Superior temporal gyrus (tissue), 1 donor: ENCODE measurements at regions not wholly inside any gene's neighbourhood (a gene's known extent, or its start where the extent isn't known, plus 50 kb on each side); places are given as distances from the start of the nearest gene placed in this dataset.
"Not testable (repeated sequence)": the region's sequence is repeated elsewhere in the genome, so short reads cannot be mapped to it uniquely, and the experiment has no call there.

Source experiments
- DNase-seq: peaks from one replicate; pipeline ENCODE4 v3.0.0-alpha.2; 2016; ENCODE audit errors: extremely low spot score

DNA sequence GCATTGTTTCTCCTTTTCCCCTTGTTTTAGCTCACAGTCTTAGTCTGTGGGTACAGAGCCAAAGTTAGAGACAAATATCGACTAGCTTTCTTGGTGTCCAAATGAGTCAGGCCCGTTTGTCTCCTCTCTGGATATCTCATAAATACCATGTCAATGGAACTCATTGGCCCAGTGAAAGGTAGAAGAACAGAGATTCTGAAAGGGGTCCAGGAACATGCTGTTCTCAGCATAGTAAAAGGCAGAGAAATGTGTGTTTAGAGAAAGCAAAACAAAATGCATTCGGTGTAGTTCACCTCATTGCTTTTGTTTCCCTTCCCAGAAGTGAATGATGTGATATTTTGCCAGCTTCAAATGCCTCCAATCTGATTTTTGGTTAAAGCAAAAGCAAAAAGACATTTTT is 238.6 kb upstream of the SLC8A1 start:
- DNase-seq = no peak

DNA sequence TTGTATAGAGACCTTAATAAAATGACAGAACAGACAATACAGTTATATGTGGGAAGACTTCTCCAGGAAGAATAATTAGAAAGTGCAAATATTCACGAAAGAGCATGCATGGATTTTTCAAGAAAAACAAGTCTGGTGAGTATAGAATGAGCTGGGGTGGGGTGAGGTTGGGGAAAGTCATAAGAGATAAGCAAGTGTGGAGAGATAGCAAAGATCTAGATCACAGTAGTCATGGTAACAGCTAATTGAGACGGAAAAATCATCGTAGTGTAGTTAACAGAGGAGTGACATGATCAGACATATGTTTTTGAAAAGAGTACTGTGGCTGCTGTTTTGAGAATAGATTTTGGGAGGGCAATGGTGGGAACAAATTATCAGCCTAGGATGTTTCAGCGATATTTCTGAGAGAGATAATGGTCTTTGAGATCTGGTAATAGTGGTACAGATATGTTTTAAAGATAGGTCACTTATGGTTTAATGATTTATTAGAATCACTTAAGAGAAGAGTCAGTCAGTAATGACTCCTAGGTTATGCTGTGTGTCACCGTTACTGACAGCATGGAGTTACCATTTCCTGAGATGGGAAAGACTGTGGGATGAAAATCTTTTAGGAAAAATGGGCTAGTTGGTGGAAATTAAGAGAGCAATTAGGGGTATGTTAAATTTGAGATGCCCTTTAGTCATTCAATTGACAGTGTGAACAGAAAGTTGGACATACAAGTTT is 248.5 kb upstream of the SLC8A1 start:
- no peak for DNase-seq

DNA sequence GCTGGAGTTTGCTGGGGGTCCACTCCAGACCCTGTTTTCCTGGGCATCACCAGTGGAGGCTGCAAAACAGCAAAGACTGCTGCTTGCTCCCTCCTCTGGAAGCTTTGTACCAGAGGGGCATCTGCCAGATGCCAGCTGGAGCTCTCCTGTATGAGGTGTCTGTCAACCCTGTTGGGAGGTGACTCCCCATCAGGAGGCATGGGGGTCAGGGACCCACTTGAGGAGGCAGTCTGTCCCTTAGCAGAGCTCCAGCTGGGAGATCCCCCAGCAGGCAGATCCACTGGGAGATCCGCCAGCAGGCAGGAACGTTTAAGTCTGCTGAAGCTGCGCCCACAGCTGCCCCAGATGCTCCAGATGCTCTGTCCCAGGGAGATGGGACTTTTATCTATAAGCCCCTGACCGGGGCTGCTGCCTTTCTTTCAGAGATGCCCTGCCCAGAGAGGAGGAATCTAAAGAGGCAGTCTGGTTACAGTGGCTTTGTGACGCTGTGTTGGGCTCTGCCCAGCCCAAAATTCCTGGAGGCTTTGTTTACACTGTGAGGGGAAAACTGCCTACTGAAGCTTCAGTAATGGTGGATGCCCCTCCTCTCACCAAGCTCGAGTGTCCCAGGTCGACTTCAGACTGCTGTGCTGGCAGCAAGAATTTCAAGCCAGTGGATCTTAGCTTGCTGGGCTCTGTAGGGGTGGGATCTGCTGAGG is 260.5 kb upstream of the SLC8A1 start:
- DNase-seq = not testable (repeated sequence)

DNA sequence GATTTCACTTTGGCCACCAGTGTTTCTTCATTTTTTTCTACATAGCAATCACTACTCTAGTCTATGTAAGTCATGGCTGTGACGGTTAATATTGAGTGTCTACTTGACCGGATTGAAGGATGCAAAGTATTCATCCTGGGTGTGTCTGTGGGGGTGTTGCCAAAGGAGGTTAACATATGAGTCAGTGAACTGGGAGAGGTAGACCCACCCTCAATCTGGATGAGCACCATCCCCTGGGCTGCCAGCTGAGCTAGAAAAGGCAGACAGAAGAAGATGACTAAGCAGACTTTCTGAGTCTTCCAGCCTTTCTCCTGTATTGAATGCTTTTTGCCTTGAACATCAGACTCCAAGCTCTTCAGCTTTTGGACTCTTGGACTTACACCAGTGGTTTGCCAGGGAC is 265.0 kb upstream of the SLC8A1 start:
- DNase-seq = no peak

DNA sequence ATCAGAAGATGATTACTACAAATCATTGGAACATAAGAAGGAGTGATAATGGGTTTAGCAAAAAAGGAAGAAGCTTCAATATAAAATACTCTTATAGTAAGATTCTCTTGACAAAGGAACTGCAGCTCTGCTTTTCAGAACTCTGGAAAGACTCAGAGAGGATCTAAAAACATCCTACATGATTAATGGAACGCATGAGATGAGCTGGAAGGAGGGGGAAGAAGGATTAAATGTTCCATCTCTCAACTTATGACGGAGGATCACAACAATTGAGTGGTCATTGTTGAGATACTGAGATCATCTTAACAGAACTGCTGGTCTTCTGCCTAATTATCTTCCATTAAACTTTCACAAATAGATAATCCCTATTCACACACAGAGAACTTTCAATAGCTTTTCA is 267.5 kb upstream of the SLC8A1 start:
- no peak for DNase-seq

DNA sequence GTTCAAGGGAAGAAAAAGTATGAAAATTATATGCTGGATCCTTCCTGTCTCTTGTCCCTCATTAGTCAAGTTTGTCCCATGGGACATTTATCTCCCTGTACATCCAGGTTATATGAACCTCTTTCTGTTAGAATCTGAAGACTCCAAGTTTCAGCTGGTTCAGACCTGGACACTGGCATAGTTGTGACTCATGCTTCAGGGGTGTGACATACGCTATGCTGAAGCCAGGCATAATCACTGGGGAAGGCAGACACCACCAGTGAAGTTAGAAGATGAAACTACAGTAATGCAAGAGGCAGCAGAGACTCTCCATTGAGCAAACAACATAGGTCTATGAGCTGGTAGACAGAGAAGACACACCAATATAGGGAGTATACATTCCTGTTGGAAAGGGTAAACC is 269.7 kb upstream of the SLC8A1 start:
- no peak for DNase-seq

DNA sequence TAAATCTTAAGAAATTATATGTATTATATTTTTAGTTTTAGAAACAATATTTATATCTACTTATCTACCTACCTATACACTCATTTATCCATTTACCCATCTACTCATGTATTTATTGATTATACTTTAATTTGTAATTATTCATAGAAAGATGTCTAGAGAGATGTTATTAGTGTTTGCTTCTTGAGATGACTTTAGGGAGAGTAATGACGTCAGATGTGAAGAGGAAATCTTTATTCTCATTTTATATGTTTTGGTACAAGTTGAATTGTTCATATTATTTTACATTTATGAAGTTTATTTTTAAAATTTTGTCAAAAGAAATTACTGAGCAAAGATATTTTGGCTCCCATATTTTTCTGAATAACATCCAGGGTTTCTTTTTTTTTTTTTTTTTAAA is 271.3 kb upstream of the SLC8A1 start:
- DNase-seq = no peak

DNA sequence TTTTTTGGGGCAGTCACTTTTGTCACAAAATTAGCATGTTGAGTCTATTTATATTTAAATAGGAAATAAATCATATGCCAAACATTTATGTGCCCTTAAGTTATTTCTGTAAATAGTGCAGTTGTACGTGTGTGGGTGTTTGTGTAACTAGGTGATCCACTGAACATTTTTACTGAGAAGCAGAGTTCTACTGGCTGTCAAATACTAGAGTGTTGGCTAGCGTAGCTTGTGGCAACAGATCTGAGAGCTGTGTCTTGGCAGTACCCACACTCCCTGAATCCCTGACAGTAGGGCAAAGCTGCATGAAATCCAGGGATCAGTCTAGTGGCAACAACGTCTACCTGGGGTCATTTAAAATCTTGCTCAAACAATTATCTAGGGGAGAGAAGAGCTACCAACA is 273.1 kb upstream of the SLC8A1 start:
- DNase-seq = no peak

DNA sequence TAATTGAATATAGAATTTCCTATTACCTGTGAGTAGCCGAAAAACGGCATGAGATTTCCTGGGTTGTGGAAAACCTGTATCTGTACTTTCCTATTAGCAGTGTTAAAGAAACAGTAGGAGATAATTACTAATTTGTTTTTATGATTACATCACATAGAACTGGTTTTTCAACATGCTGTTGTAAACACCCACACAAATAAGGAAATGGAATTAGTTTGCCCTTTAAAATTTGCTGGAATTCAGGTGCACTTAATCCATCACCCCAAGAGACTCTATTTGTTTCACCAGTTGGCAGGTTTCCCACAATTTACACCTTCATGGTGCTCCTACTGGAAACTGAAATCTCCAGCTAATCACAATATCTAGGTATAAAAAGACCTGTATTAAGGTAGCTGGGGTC is 274.1 kb upstream of the SLC8A1 start:
- no peak for DNase-seq

DNA sequence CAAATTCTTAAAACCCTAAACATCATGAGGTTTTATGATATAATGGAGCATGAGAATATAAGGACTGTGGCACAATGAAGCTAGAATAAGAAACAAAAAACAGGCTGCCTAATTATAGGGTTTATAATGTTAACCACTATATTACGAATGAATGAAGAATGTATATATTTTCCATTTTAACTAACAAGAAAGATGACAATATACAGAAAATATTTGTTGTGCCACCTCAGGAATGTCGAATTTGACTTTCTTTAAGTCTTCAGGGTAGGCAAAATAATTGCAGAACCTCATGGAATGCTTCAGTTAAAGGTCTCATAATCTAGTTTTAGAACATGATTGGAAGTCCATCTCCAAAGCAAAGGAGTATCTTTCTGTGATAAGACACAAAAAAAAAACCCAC is 282.9 kb upstream of the SLC8A1 start:
- DNase-seq = no peak

DNA sequence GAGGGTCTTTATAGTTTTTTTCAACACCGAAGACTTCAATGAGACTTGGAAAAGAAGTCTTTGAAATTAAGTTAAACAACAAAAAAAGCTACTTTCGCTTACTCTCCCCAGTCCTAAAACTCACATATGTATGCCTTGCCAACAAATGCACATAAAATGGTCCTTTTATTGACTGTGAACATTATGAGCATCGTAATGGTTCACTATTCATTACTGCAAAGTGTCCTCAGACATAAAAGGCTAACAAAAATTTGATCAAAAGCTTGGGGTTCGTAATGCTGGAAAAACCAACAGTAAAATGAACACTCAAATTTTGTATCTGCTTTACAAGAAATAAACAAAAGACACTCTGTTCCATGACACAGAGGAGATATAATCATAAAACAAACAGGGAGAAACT is 285.3 kb upstream of the SLC8A1 start:
- no peak for DNase-seq

DNA sequence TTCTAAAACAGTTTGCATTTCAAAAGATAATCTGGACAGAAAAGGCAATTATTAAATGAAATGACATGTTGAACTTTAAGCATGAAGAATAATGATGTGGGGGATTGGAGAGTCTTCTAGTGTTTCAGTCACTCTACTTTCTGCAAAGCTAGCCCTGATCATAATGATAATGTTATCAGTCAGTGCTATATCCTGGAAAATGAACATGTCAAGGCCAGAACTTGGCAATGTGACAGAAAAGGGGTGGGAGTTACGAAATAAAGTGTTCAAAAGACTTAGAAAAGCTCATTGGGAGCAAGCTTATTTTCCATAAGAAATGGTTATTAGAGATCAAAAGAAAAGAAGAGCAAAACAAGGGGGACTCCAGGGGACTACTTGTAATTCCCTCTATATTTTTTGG is 288.5 kb upstream of the SLC8A1 start:
- no peak for DNase-seq

DNA sequence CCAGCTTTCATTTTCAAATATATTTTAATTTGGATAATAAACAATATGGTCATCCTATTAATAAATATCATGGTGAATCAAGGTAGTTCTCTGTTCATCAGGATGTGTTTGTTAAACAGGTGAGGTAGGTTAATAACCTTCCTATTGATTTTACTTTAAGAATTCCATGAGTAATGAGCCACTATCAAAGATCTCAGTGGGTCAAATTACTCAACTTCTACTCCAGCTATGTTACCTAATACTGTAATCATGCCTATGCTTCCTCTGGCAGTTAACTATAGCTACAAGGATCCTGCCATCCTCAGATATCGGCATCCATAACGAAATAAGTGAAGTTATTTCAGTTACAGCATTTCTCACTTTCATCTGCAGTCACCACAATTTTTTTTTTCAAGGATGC is 289.6 kb upstream of the SLC8A1 start:
- no peak for DNase-seq

DNA sequence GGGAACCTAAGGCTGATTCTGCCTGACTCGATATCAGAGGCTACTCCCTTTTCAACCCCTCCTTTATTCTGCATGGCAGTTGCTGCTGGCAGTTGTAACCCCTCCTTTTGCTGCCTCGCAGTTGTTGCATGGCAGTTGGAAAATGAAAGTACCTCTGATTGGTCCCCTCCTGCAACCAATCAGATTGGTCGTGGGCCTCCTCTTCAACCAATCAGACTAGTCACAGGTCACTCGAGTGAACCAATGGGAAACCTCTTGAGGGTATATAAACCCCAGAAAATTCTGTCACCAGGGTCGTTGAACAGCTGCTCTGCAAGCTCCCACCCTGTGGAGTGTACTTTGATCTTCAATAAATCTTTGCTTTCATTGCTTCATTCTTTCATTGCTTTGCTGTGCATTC is 294.3 kb upstream of the SLC8A1 start:
- DNase-seq = no peak

DNA sequence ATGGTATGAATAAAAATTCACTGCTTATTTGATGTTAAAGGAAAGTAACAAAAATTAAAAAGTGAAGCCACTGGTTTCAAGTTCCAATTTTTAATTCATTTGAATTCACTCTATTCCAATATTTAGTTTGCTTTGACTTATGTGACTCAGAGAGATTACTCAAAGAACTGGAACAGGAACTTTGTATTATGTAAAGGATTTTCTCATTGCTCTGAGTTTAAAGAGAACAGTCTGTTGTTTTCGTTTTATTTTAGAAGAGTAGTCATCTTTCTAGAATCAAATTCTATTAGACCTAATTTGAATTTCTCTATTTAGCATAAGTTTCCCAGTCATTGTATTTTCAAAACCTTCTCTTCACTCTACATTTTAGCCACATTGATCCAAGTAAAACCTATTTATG is 300.1 kb upstream of the SLC8A1 start:
- DNase-seq = peak; percentile 22

DNA sequence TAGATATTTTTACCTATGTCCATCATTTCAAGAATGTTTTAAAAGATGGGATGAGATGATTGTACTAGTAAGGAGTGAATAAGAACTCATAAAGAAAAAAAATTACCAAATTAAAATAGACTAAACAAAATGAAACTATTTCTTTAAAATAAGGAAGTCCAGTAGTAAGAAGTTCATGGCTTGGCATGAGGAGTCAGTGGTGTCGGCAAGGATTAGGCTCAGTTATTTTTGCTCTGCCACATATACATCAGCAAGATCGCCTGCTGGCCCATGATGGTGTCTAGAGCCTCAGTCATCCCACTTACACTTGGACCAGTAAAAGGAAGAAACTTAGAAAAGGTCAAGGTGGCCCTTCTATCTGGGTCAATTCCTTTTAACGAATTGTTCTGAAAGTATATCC is 300.9 kb upstream of the SLC8A1 start:
- DNase-seq = no peak

DNA sequence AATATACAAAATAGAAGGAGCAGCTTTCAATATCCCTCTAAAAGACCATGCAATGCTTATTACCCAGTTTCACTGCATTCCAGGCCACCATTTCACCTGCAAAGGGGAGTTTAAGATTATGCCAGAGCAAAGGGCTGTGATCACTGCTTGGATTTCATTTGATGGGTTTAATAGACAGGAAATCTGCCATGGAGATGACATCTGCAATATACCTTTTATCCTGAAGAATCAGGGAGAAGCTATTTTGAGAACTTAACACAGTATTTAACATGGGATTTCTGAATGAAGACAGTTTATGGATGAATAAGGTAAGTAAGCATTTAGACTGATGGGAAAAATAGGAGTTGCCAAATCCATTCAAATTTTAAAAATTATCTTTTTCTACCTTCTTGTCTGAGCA is 303.0 kb upstream of the SLC8A1 start:
- DNase-seq = no peak

DNA sequence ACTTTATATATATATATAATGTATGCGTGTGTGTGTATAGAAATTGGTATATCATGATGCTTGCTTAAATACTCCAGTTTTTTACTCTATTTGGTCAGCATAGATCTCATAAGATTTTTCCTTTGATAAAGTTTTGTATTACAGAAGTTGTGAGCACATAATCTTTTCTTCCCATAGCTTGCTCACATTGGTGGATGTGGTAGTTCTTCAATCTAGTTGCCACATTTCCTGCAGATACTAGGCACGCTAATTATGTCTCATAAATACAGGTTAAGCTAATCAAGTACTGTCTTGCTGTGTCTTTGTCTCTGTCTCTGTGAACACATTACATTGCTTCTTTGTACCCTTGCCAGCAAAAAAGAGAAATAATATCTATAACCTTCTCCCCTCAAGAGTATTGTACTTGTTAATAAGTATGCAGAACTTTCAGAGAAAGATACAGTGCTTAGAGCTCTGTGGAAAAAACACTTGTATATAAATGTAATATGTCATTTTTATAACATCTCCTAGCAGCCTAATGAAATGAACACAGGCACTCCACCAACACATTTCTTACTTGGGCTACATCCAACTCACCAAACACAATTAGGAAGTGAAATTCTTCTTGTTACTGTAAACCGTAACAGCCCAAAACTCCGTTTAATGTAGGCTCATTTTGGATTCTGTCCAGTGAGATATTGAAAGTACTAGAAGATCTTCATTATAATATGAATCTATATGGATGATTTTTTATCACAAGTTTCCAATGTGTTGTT is 306.7 kb upstream of the SLC8A1 start:
- peak; percentile 18 for DNase-seq

DNA sequence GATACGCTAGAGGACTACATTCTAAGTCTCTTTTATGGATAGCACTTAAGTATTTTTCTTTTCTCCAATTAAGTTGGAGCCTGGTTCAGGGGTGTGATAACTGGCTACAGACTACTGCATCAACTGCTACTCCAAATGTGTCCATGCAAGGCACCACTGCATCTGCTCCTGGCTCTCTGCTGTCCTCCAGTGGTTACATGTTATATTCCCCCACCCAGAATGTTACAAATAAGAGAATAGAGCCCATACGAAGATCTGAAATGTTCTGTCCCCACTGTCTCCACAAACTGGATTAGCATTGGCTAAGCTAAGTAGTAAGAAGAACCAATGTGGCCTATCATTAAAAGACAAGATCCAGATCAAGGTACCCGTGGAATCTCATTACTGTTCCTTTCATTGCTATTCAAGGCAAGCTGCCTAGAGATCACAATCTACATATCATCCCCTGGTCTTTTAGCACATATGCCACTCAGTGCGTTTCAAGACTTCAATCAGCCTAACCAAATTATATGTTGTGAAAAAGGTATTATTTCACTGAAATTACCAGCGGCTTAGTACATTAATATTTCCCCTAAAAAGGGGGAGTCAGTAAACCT is 308.3 kb upstream of the SLC8A1 start:
- DNase-seq = no peak

DNA sequence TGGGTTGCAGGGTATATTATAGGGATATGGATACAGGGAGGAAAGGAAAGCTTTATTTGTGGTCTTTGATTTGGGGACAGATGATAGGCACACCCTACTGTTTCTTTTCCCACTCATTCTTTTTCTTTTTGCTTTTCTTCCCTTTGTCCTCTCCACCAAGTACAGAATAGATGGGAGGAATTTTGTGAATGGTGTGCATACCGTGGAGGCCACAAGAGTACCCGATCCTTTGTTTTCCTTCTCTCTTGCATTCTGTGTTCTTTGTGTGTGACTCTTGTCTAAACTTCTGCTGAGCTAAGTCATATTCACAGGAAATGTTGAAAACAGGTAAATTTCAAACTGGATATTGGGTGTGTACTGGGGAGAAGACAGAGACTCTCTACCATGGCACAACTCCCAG is 321.4 kb upstream of the SLC8A1 start:
- DNase-seq = no peak

DNA sequence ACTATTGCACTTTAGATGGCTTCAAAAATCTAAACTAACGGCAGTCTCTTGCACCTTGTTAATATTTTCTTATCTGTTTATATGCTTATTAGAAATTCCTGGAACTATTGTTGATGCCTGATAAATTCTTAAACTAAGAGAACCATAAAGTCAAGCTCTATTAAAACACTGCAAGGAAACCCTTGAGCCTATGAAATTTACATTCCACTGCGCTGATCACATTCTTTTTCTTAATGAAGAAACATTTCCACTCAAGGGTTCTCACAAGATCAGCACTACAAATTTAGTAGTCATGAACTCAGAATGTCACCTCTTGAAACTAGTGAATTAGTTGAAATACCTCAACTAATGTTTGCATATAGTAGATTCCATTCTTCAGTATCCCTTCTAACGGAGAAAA is 331.8 kb upstream of the SLC8A1 start:
- DNase-seq = no peak

DNA sequence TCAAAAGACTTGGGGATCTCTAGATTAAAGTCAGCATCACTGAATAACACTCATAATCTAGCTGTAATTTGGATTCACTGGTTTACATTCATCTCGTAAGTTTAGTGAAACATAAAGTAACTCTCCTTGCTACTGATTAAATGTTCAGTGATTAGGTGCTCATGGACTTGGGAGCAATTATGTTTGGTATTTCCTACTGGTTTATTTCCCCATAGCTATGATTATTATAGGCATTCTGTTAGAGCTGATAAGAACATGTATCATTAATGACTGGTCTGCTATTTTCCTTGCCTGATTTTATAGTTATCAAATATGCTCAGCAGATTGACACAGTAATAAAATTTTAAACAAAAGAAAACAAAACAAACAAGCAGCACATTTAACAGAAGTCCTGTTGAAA is 334.7 kb upstream of the SLC8A1 start:
- no peak for DNase-seq

DNA sequence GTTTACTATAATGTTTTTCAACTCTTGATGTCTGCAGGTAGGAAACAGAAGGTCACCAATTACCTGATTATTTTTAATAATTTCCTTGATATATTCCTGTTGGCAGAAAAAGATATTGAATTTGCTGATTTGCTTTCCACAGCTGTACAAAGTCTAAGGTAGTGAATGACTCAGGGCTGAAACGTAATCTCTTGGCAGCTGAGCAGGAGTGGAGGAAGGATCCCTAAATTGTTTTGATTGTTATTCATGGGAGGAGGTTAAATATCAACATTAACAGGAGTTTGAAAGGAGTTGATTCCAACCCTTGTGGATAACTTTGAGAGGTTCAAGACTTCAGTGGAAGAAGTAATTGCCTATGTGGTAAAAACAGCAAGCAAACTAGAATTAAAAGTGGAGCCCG is 345.2 kb upstream of the SLC8A1 start:
- DNase-seq = no peak
